Adrenal gland (tissue), 9 donors: ENCODE measurements at regions not wholly inside any gene's neighbourhood (a gene's known extent, or its start where the extent isn't known, plus 50 kb on each side); places are given as distances from the start of the nearest gene placed in this dataset.
"Not testable (repeated sequence)": the region's sequence is repeated elsewhere in the genome, so short reads cannot be mapped to it uniquely, and the experiment has no call there.

ENCODE experiments used
- DNase-seq, 7 donors: peaks; one replicate each; pipeline ENCODE4 v3.0.0-alpha.2; 2019 to 2020
- H3K27ac ChIP-seq, 5 donors: fragments of 200-600 bp; sonication (generic) in 4 of 5; 1 replicate in 3 of 5; 2 replicates in 2 of 5; pipeline versions ENCODE4 v1.5.1 to v1.8.0; 2016 to 2020; ENCODE audit warnings: mild to moderate bottlenecking in 1 of 5
- H3K27me3 ChIP-seq: fragments of 200-600 bp; 2 replicates; pipeline ENCODE4 v1.8.0; 2021
- H3K36me3 ChIP-seq, 2 donors: fragments of 200-600 bp; replicated peaks in 1 of 2; 1 replicate in 1 of 2; 2 replicates in 1 of 2; pipeline versions ENCODE4 v1.5.1 to v1.8.0; 2018 to 2022
- H3K4me1 ChIP-seq, 2 donors: fragments of 200-600 bp; replicated peaks in 1 of 2; 1 replicate in 1 of 2; 2 replicates in 1 of 2; pipeline versions ENCODE4 v1.5.1 to v1.8.0; 2018 to 2021
- H3K4me3 ChIP-seq, 4 donors: fragments of 200-600 bp; sonication (generic) in 3 of 4; one replicate each; pipeline ENCODE4 v1.5.1; 2016 to 2018
- H3K9me3 ChIP-seq, 3 donors: fragments of 200-600 bp; sonication (generic) in 1 of 3; replicated peaks in 1 of 3; 1 replicate in 2 of 3; 2 replicates in 1 of 3; pipeline versions ENCODE4 v1.5.1 to v1.8.0; 2016 to 2021
- CTCF ChIP-seq, 6 experiments: fragments of 450-650 bp in 4 of 6; fragments of 200-600 bp in 2 of 6; sonication (generic) in 1 of 6; IDR thresholded peaks; 1 replicate in 5 of 6; 2 replicates in 1 of 6; pipeline versions ENCODE4 v1.5.1 to v1.8.0; 2016 to 2021; ENCODE audit warnings: antibody characterized with exemption in 6 of 6, mild to moderate bottlenecking in 2 of 6, moderate library complexity in 1 of 6
- POLR2A ChIP-seq, 2 donors: fragments of 450-650 bp; IDR thresholded peaks; one replicate each; pipeline ENCODE4 v1.6.1; 2017; ENCODE audit warnings: antibody characterized with exemption in 2 of 2, mild to moderate bottlenecking in 2 of 2, moderate library complexity in 1 of 2
- WGBS, 4 donors: extraction: QIAGEN DNeasy Blood & Tissue Kit in 2 of 4; methylation state at CpG; one replicate each; pipeline versions ENCODE4 v1.1.5 to v1.1.7; 2013 to 2017; 5-methylcytosine and 5-hydroxymethylcytosine counted together
- intact Hi-C, 2 donors: fragments of 100-400 bp; cut with DNase I; formaldehyde crosslinking; loops; one replicate each; pipeline versions ENCODE4 v1.14.1 to v1.15.0; 2022 to 2023
- donor health status: healthy with polysubstance abuse.
- donor health status: Bipolar disorder and iron deficiency.
- donor health status: DM: yes; HTN: yes; CAD: no.
- donor health status: DM: no; HTN: no; CAD: no.
- donor health status: DM: no; HTN: no; CAD: no.

- Histone ChIP-seq H3K27me3 (no peaks in the 10 kb centered on the region), H3K9me3 (no peaks in the 10 kb centered on the region), H3K4me3 (no peak overlapping the region), H3K4me1 (no peaks in the 10 kb centered on the region), H3K27ac (no peak overlapping the region), H3K36me3 (no peaks in the 10 kb centered on the region)
- intact Hi-C loops, result no loop called here
- DNase-seq, result no peak
- TF ChIP-seq POLR2A (IDR thresholded peaks at IDR 0.05), result no peak
- no peak for TF ChIP-seq CTCF (IDR thresholded peaks at IDR 0.05)
Observed at GRCh38 chr17:54348234-54348633, 525.5 kb downstream of the KIF2B start.

GRCh38 chr17:54353789-54354525 lies 531.2 kb downstream of the KIF2B start:
- Histone ChIP-seq H3K4me3 (no peak overlapping the region), H3K4me1 (no peaks in the 10 kb centered on the region), H3K36me3 (no peaks in the 10 kb centered on the region), H3K9me3 (no peaks in the 10 kb centered on the region), H3K27ac (no peak overlapping the region), H3K27me3 (no peaks in the 10 kb centered on the region)
- TF ChIP-seq POLR2A (IDR thresholded peaks at IDR 0.05) (no peak), CTCF (IDR thresholded peaks at IDR 0.05) (no peak)
- WGBS, 4 donors, result 75 to 85% (median 80%) methylated on average over 11 of the region's 11 CpGs
- intact Hi-C loops, result no loop called here
- no peak for DNase-seq

- H3K27ac ChIP-seq, H3K27me3 ChIP-seq, H3K4me3 ChIP-seq, H3K9me3 ChIP-seq, H3K36me3 ChIP-seq, H3K4me1 ChIP-seq, DNase-seq, intact Hi-C loops: not testable (repeated sequence)
- WGBS, 4 donors, result 60 to 69% (median 67%) methylated on average over 4 of the region's 4 CpGs
Observed at GRCh38 chr17:54361073-54361472, 538.3 kb downstream of the KIF2B start.

GRCh38 chr17:54368906-54369305 lies 531.7 kb upstream of the TOM1L1 start:
- Histone ChIP-seq H3K27ac (no peak overlapping the region), H3K4me3 (no peak overlapping the region), H3K36me3 (no peaks in the 10 kb centered on the region), H3K9me3 (peaks cover 0 to 3% (median 0%) of the 10 kb centered on the region in 3 donors), H3K4me1 (no peaks in the 10 kb centered on the region), H3K27me3 (no peaks in the 10 kb centered on the region)
- intact Hi-C loops, result no loop called here
- DNase-seq, result no peak
- no peak for TF ChIP-seq POLR2A (IDR thresholded peaks at IDR 0.05)
- TF ChIP-seq CTCF (IDR thresholded peaks at IDR 0.05), result no peak

GRCh38 chr17:54372069-54372749 lies 528.4 kb upstream of the TOM1L1 start:
- WGBS, 4 donors, result 47 to 56% (median 54%) methylated on average over 2 of the region's 2 CpGs
- no peak for TF ChIP-seq POLR2A (IDR thresholded peaks at IDR 0.05)
- no peak for TF ChIP-seq CTCF (IDR thresholded peaks at IDR 0.05)
- H3K27ac ChIP-seq, result no peak overlapping the region
- intact Hi-C loops, result no loop called here
- H3K9me3 ChIP-seq, result peaks cover 0 to 3% (median 0%) of the 10 kb centered on the region in 3 donors
- DNase-seq, result no peak
- no peaks in the 10 kb centered on the region for H3K36me3 ChIP-seq
- no peaks in the 10 kb centered on the region for H3K4me1 ChIP-seq
- no peaks in the 10 kb centered on the region for H3K27me3 ChIP-seq
- no peak overlapping the region for H3K4me3 ChIP-seq
